A673 (cell line): ENCODE measurements at regions not wholly inside any gene's neighbourhood (a gene's known extent, or its start where the extent isn't known, plus 50 kb on each side); places are given as distances from the start of the nearest gene placed in this dataset.

Experiments used
- CTCF ChIP-seq: fragments of 300-800, 200-600 bp; sonication (generic); conservative IDR thresholded peaks from 2 replicates; pipeline ENCODE4 v1.5.1; 2017; ENCODE audit warnings: low read depth, mild to moderate bottlenecking, antibody characterized with exemption, low read length, moderate library complexity, mixed read lengths
- EZH2 ChIP-seq: fragments of 200-600 bp; sonication (generic); IDR thresholded peaks from 2 replicates; pipeline ENCODE4 v1.6.1; 2017; ENCODE audit warnings: borderline replicate concordance, low read depth, mild to moderate bottlenecking, mixed read lengths, antibody characterized with exemption, low read length; ENCODE audit not compliant: poor library complexity, severe bottlenecking

- TF ChIP-seq CTCF (no peak), EZH2 (no peak)
These were observed 87.7 kb upstream of the TNFSF4 start for GRCh38 chr1:173294843-173295242.
